ENCODE measurements at regions not wholly inside any gene's neighbourhood (a gene's known extent, or its start where the extent isn't known, plus 50 kb on each side); places are given as distances from the start of the nearest gene placed in this dataset.

DNA sequence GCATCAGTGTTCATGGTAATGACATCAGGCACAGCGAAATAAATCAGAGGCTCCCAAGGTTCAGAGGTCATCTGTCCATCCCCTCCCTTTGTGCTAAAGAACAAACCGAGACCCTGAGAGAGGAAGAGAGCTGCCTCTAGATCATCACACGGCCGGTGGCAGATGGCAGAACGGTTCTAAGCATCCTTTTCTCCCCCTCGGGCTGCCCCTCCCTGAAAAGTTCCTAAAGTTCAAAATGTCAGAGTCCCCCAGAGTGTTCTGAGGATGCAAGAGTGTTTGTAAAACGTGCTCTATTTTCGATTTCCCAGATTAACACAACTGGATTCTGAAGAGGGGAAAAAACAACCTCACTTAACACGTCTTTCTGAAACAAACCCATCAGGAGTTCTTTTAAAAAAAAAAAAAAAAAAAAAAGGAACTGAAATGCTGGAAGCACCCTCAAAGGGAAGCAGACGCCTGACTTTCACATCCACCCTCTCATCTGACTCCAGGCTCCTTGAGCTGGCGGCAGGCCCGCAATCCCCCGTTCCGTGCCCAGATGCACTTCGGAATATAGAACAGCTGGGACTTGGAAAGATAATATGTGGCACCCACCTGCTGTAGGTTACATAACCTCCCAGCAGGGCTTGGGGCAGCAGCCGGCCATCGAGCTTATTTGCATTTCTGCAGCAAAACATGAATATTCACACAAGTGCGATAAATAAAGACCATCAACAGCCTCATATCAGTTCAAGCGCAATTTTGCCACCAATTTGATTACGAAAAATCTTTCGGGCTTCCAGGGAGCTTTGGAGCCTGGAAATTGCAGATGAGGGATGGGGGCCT lies 115.5 kb upstream of the SMURF2 start:
- TF ChIP-seq, protein P1, sequence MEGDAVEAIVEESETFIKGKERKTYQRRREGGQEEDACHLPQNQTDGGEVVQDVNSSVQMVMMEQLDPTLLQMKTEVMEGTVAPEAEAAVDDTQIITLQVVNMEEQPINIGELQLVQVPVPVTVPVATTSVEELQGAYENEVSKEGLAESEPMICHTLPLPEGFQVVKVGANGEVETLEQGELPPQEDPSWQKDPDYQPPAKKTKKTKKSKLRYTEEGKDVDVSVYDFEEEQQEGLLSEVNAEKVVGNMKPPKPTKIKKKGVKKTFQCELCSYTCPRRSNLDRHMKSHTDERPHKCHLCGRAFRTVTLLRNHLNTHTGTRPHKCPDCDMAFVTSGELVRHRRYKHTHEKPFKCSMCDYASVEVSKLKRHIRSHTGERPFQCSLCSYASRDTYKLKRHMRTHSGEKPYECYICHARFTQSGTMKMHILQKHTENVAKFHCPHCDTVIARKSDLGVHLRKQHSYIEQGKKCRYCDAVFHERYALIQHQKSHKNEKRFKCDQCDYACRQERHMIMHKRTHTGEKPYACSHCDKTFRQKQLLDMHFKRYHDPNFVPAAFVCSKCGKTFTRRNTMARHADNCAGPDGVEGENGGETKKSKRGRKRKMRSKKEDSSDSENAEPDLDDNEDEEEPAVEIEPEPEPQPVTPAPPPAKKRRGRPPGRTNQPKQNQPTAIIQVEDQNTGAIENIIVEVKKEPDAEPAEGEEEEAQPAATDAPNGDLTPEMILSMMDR (IDR thresholded peaks at IDR 0.05; ENCODE audit: low read depth, low read length), result no peak
- no peak for TF ChIP-seq EZH2phosphoT487 (IDR thresholded peaks at IDR 0.05; ENCODE audit: low read depth)

Data from OCI-LY3 (cell line).